ENCODE measurements at regions not wholly inside any gene's neighbourhood (a gene's known extent, or its start where the extent isn't known, plus 50 kb on each side); places are given as distances from the start of the nearest gene placed in this dataset.
"Not testable (repeated sequence)": the region's sequence is repeated elsewhere in the genome, so short reads cannot be mapped to it uniquely, and the experiment has no call there.

GRCh38 chr10:118948786-118949185 lies 80.7 kb upstream of the NANOS1 start:
- DNase-seq (ENCODE audit: low read depth in 2 of 2) = no peak

DNA sequence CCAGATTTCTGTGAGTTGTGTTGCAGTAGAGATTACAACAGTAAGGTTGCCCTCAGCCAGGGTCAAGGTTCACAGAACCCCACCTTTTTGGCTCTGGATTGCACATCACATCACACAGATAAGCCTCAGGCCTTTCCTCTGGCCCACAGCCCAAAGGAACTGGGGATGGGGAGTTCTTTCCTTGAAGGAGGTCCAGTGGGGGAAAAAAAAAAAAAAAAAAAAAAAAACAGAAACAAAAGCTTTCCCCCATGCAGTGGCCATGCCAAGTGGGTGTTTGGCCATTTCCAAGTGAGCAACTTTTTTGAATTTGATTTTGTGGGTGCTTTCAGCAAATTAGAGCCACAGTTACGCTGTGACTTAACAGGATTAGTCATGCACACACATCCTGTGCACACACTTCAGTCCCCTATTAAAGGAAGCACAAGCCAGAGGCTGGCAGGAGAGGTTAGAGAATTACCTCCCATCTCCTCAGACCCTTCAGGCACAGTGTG lies 79.3 kb upstream of the NANOS1 start:
- DNase-seq (ENCODE audit: low read depth in 2 of 2) = no peak

DNA sequence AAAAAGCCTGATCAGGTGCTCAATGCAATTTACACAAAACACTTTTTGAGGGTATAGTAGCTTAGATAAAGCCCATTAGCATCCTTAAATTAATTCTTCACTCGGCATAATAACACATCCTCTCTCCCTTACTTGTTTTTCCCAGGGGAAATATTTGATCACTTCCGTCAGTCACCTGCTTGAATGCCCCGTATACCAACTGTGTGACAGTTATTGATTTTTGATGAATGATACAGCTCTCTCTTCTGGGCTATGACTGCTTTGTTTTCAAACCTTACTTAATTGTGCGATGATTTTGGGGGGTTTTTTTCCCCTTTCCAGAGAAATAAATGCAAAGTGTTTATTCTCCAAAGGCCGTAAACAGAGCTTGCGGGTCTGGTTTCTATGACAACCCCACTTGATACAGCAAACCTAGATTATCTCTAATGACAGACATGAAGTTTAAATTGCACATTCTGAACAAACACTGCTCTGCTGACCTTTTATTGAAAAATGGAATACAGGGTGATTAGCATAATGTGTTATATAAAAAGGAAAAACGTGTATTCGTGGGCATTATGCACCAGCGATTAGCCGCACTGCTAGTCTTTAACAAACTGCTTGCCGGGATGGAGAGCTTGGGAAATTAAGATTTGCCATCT lies 78.4 kb upstream of the NANOS1 start:
- DNase-seq (ENCODE audit: low read depth in 2 of 2) = no peak

- DNase-seq (ENCODE audit: low read depth in 2 of 2) = no peak
These were observed 76.8 kb upstream of the NANOS1 start for GRCh38 chr10:118952493-118953295.

DNA sequence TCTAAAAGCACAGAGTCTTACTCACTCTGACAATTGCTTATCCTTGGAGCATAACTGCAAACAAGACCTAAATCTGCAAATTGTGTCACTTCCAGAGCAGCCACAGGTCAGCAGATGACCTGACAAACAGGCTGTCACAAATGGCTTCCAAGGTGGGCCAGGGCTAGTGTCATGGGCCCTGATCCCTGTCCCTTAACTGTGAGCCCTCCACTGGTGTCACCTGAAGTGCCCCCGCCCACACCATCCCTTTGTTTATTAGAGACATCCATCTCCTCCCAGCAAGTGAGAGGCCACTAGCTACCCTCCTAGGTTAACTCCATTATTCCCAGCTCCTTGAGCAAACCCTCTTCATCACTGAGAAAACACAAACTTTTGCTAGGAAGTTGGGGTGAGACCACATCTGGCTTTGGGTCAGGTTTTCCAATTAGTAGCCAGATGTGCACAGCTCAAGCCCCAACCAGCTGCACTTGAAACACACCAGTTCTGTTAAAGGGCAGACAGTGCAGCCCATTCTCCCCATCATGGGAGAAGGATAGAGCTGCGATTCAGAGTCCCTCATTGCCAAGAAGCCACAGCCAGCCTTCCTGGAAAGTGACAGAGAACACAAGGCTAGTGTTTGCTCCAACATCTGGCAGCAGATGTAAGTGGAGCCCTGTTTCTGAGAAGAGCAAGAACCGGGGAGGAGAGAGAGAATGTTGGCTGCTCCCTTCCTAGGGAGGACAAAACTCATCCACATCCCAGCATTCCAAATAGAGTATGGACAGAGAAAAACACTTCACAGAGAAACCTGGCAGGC lies 75.7 kb upstream of the NANOS1 start:
- DNase-seq (ENCODE audit: low read depth in 2 of 2) = no peak

GRCh38 chr10:118955531-118955930 lies 74.0 kb upstream of the NANOS1 start:
- no peak for DNase-seq (ENCODE audit: low read depth in 2 of 2)

DNA sequence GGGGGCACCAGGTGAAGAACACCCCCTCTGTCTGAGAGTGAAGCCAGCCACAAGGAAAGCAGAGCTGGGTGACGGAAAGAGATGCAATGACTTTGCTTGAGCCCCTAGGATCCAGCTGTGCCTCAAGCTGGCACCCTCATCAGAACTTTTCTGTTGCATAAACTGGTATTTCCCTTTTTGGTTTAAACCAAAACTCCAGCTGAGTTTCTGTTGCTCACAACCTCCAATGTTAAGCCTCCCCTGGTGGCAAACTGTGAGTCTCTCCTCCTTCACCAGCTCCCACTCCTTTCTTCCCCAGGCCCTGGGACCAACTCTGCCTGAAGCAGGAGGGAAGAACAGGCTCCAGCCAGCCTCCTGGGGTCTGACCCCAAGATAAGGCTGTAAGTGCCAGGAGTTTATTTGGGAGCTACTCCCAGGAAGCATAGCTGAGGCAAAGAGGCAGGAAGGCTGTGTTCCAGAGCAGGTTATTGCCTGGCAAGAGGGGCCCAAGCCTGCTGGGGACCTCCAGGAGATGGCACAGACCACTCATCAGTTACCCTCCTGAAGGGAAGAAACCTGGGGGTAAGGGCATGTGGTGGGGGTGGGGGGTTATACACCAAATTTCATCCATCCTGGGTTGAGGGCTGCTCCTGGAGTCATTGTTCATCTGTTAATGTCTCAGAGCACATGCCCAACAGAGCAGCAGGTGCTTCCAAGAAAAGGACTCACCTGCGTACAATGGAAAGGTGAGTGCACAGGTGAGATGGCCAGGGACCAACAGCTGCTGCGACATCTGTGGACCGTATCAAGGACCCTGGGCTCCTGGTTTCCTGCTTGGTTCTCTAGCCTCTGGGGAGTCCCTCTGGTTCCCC lies 73.3 kb upstream of the NANOS1 start:
- DNase-seq (ENCODE audit: low read depth in 2 of 2) = no peak

- DNase-seq (ENCODE audit: low read depth in 2 of 2) = no peak
These were observed 72.6 kb upstream of the NANOS1 start for GRCh38 chr10:118956802-118957442.

- no peak for DNase-seq (ENCODE audit: low read depth in 2 of 2)
These were observed 72.1 kb upstream of the NANOS1 start for GRCh38 chr10:118957443-118957825.

GRCh38 chr10:118957966-118958365 lies 71.5 kb upstream of the NANOS1 start:
- no peak for DNase-seq (ENCODE audit: low read depth in 2 of 2)

GRCh38 chr10:118958559-118958958 lies 71.0 kb upstream of the NANOS1 start:
- no peak for DNase-seq (ENCODE audit: low read depth in 2 of 2)

GRCh38 chr10:118958984-118959925 lies 70.3 kb upstream of the NANOS1 start:
- no peak for DNase-seq (ENCODE audit: low read depth in 2 of 2)

DNA sequence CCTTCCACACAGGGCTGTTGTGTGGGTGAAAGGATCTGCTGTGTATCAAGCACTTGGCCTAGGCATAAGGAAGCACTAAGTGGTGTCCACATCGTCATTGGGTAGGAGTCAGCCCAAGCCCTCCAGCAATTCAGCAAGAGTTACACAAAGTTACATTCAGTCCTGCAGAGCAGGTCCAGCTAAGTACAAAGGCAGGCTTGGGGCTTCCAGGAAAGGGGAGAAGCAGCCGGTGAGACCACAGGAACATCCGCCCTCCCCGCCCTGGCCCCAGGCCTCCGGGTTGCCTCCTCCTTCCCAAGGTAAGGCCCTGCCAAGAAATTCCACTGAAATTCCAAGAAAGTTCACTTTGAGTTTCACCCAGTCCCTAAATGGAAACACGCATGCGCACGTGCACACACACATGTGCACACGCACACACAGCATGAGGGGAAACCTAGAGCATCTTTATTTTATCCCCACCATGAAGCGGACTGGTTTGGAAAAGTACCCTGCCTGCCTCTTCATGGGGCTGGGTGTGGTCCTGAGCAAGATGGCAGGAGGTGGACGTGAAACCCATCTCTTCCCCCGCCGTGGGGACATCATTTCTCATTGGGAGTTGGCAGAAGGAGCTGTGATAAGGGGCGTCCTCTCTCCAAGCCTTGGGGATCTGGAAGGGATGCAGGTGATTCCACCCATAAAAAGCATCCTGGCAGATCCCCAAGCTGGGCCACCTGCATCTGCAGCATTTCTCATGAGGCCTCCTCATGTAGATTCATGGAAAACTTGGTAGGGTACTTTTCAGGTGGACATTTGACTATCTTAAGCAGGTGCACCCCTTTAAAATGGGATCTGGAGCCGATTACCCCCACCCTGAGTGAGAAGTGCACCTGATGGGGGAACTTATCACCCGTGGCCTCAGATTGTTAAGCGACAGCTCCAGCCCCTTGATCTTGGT lies 69.1 kb upstream of the NANOS1 start:
- DNase-seq (ENCODE audit: low read depth in 2 of 2) = no peak

GRCh38 chr10:118961436-118961835 lies 68.1 kb upstream of the NANOS1 start:
- DNase-seq (ENCODE audit: low read depth in 2 of 2) = no peak

DNA sequence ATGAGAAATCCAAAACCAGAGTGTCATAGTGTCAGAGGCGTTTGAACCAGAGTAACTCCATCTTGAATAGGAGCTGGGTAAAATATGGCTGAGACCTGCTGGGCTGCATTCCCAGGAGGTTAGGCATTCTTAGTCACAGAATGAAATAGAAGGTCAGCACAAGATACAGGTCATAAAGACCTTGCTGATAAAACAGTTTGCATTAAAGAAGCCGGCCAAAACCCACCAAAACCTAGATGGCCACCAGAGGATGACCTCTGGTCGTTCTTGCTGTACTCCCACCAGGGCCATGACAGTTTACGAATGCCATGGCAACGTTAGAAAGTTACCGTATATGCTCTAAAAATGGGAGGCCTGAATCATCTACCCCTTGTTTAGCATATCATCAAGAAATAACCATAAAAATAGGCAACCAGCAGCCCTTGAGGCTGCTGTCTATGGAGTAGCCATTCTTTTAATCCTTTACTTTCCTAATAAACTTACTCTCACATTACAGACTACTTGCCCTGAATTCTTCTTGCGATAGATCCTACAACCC lies 67.1 kb upstream of the NANOS1 start:
- not testable (repeated sequence) for DNase-seq (ENCODE audit: low read depth in 2 of 2)

GRCh38 chr10:118963341-118963740 lies 66.2 kb upstream of the NANOS1 start:
- DNase-seq (ENCODE audit: low read depth in 2 of 2) = no peak

DNA sequence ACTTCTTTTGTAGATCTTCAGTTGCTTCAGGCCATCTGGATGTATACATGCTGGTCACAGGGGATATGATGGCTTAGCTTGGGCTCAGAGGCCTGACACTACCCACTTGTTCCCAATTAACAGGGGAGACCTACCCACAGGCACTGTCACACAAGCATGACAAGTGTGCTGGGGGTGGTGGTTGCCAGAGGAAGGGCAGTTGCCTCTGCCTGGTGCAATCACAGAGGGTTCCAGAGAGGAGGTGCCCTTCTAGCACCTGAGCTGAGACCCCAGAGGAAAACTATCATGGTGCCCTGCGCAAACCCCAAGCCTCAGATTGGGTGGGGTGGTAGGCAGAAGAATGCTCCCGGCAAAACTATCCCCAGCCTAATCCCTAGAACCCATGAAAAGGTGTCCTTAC lies 65.6 kb upstream of the NANOS1 start:
- no peak for DNase-seq (ENCODE audit: low read depth in 2 of 2)

GRCh38 chr10:118964476-118964875 lies 65.0 kb upstream of the NANOS1 start:
- DNase-seq (ENCODE audit: low read depth in 2 of 2) = not testable (repeated sequence)

Data from activated CD8-positive, alpha-beta memory T cell treated with anti-CD3 and anti-CD28 coated beads for 4 hours (primary cell).